ENCODE measurements at regions not wholly inside any gene's neighbourhood (a gene's known extent, or its start where the extent isn't known, plus 50 kb on each side); places are given as distances from the start of the nearest gene placed in this dataset.

- no peak for ATAC-seq
- TF ChIP-seq POLR2A (IDR thresholded peaks at IDR 0.05) (no peak), EP300 (IDR thresholded peaks at IDR 0.05) (no peak), POLR2AphosphoS5 (IDR thresholded peaks at IDR 0.05) (no peak)
- TF ChIP-seq, protein P1, sequence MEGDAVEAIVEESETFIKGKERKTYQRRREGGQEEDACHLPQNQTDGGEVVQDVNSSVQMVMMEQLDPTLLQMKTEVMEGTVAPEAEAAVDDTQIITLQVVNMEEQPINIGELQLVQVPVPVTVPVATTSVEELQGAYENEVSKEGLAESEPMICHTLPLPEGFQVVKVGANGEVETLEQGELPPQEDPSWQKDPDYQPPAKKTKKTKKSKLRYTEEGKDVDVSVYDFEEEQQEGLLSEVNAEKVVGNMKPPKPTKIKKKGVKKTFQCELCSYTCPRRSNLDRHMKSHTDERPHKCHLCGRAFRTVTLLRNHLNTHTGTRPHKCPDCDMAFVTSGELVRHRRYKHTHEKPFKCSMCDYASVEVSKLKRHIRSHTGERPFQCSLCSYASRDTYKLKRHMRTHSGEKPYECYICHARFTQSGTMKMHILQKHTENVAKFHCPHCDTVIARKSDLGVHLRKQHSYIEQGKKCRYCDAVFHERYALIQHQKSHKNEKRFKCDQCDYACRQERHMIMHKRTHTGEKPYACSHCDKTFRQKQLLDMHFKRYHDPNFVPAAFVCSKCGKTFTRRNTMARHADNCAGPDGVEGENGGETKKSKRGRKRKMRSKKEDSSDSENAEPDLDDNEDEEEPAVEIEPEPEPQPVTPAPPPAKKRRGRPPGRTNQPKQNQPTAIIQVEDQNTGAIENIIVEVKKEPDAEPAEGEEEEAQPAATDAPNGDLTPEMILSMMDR (IDR thresholded peaks at IDR 0.05), result no peak
- H3K27me3 ChIP-seq, result no peaks in the 10 kb centered on the region
- H3K4me3 ChIP-seq, result no peak overlapping the region
- peaks cover 0 to 21% (median 0%) of the 10 kb centered on the region in 3 donors for H3K4me1 ChIP-seq
- no peaks in the 10 kb centered on the region for H3K9me3 ChIP-seq
- no peak overlapping the region for H3K27ac ChIP-seq
- WGBS, 2 donors (ENCODE audit: low coverage in 1 of 2), result 58 to 63% methylated on average over 6 of the region's 6 CpGs
- H3K36me3 ChIP-seq, result no peaks in the 10 kb centered on the region
These were observed 415.4 kb upstream of the PRICKLE1 start for GRCh38 chr12:43004908-43005307.

GRCh38 chr12:43004141-43004540, 414.6 kb upstream of the PRICKLE1 start:
- WGBS, 2 donors (ENCODE audit: low coverage in 1 of 2), result 87 to 93% methylated on average over 2 of the region's 2 CpGs
- no peak for ATAC-seq

GRCh38 chr12:42996869-42997431, 407.4 kb upstream of the PRICKLE1 start:
- TF ChIP-seq POLR2AphosphoS5 (IDR thresholded peaks at IDR 0.05), result no peak
- TF ChIP-seq EP300 (IDR thresholded peaks at IDR 0.05), result no peak
- TF ChIP-seq POLR2A (IDR thresholded peaks at IDR 0.05), result no peak
- TF ChIP-seq, protein P1 (IDR thresholded peaks at IDR 0.05), result no peak
- Histone ChIP-seq H3K27me3 (no peaks in the 10 kb centered on the region), H3K36me3 (no peaks in the 10 kb centered on the region), H3K4me1 (peaks cover 0 to 5% (median 0%) of the 10 kb centered on the region in 3 donors), H3K9me3 (no peaks in the 10 kb centered on the region), H3K27ac (no peak overlapping the region), H3K4me3 (no peak overlapping the region)
- no peak for ATAC-seq
- WGBS, 2 donors (ENCODE audit: low coverage in 1 of 2), result 24 to 37% methylated on average over 2 of the region's 2 CpGs

More at GRCh38 chr12:43004141-43004540, 414.6 kb upstream of the PRICKLE1 start:
- H3K27me3 ChIP-seq, result no peaks in the 10 kb centered on the region
- no peaks in the 10 kb centered on the region for H3K36me3 ChIP-seq
- no peak overlapping the region for H3K4me3 ChIP-seq
- H3K9me3 ChIP-seq, result no peaks in the 10 kb centered on the region
- TF ChIP-seq EP300 (IDR thresholded peaks at IDR 0.05) (no peak), POLR2AphosphoS5 (IDR thresholded peaks at IDR 0.05) (no peak), POLR2A (IDR thresholded peaks at IDR 0.05) (no peak)
- TF ChIP-seq, protein P1 (IDR thresholded peaks at IDR 0.05), result no peak
- peaks cover 0 to 16% (median 0%) of the 10 kb centered on the region in 3 donors for H3K4me1 ChIP-seq
- H3K27ac ChIP-seq, result no peak overlapping the region

- Histone ChIP-seq H3K27ac (no peak overlapping the region), H3K36me3 (no peaks in the 10 kb centered on the region), H3K4me3 (no peak overlapping the region), H3K27me3 (no peaks in the 10 kb centered on the region), H3K9me3 (no peaks in the 10 kb centered on the region), H3K4me1 (no peaks in the 10 kb centered on the region)
- 68 to 91% methylated on average over 1 to 2 of the region's 2 CpGs for WGBS, 2 donors (ENCODE audit: low coverage in 1 of 2)
- ATAC-seq, result no peak
- TF ChIP-seq POLR2A (IDR thresholded peaks at IDR 0.05), result no peak
- TF ChIP-seq POLR2AphosphoS5 (IDR thresholded peaks at IDR 0.05), result no peak
These were observed 403.3 kb upstream of the PRICKLE1 start for GRCh38 chr12:42992826-42993225.

- Histone ChIP-seq H3K4me1 (no peaks in the 10 kb centered on the region), H3K27ac (no peak overlapping the region), H3K4me3 (no peak overlapping the region), H3K36me3 (no peaks in the 10 kb centered on the region), H3K27me3 (no peaks in the 10 kb centered on the region), H3K9me3 (no peaks in the 10 kb centered on the region)
- TF ChIP-seq POLR2AphosphoS5 (IDR thresholded peaks at IDR 0.05), result no peak
- TF ChIP-seq POLR2A (IDR thresholded peaks at IDR 0.05), result no peak
- TF ChIP-seq, protein P1 (IDR thresholded peaks at IDR 0.05), result no peak
- no peak for TF ChIP-seq EP300 (IDR thresholded peaks at IDR 0.05)
- no peak for ATAC-seq
These were observed 400.8 kb upstream of the PRICKLE1 start for GRCh38 chr12:42990387-42990786.
